DOHH2 (cell line): ENCODE measurements at regions not wholly inside any gene's neighbourhood (a gene's known extent, or its start where the extent isn't known, plus 50 kb on each side); places are given as distances from the start of the nearest gene placed in this dataset.

Source experiments
- CTCF ChIP-seq: fragments of 200-600 bp; sonication (generic); IDR thresholded peaks from one replicate; pipeline ENCODE4 v1.5.1; 2014; ENCODE audit warnings: antibody characterized with exemption, mild to moderate bottlenecking, low read depth, low read length; ENCODE audit not compliant: poor library complexity, severe bottlenecking
- EZH2phosphoT487 ChIP-seq: fragments of 200-600 bp; sonication (generic); IDR thresholded peaks from 2 replicates; pipeline ENCODE4 v1.6.1; 2017; ENCODE audit warnings: borderline replicate concordance, mild to moderate bottlenecking, antibody characterized with exemption, low read length, moderate library complexity, mixed read lengths

DNA sequence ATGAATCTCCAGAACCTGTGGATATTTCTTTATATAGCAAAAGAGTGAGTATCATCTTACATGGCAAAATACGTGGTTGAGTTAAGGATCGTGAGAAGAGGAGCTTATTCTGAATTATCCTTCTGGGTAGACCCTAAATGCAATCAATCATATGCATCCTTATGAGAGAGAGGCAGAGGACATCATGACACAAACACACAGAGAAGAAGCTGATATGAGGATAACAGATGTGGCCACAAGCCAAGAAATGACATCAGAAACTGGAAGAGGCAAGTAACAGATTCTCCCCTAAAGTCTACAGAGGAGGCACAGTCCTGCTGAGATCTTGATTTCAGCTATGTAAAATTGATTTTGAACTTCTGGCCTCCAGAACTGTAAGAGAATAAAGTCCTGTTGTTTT lies 730.2 kb upstream of the ZNF804A start:
- TF ChIP-seq CTCF (no peak), EZH2phosphoT487 (no peak)
